ENCODE measurements at regions not wholly inside any gene's neighbourhood (a gene's known extent, or its start where the extent isn't known, plus 50 kb on each side); places are given as distances from the start of the nearest gene placed in this dataset.
"Not testable (repeated sequence)": the region's sequence is repeated elsewhere in the genome, so short reads cannot be mapped to it uniquely, and the experiment has no call there.

DNA sequence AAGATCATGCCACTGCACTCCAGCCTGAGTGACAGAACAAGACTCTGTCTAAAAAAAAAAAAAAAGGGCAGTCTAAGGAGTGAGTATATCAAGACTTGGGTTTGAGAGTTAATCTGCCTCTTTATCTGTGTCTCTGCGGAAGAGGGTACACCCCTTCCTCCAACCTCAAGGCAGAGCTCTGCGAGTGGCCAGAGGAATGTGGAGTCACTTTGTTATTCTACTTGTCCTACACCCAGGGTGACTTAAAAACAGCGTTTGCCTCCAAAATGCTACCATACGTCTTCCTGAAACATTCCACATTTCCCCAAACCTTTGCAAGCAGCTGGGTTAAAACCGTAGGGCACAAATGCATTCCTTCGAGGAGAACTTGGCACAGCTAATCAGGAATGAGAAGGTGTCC is 199.9 kb downstream of the SHOX start:
- no peaks in the 10 kb centered on the region for H3K4me1 ChIP-seq
- H3K9me3 ChIP-seq, result no peaks in the 10 kb centered on the region
- TF ChIP-seq, protein P1, sequence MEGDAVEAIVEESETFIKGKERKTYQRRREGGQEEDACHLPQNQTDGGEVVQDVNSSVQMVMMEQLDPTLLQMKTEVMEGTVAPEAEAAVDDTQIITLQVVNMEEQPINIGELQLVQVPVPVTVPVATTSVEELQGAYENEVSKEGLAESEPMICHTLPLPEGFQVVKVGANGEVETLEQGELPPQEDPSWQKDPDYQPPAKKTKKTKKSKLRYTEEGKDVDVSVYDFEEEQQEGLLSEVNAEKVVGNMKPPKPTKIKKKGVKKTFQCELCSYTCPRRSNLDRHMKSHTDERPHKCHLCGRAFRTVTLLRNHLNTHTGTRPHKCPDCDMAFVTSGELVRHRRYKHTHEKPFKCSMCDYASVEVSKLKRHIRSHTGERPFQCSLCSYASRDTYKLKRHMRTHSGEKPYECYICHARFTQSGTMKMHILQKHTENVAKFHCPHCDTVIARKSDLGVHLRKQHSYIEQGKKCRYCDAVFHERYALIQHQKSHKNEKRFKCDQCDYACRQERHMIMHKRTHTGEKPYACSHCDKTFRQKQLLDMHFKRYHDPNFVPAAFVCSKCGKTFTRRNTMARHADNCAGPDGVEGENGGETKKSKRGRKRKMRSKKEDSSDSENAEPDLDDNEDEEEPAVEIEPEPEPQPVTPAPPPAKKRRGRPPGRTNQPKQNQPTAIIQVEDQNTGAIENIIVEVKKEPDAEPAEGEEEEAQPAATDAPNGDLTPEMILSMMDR (IDR thresholded peaks at IDR 0.05; ENCODE audit: low read depth, low read length), result no peak
- DNase-seq, result no peak
- H3K4me3 ChIP-seq (ENCODE audit: low read depth, low read length), result no peak overlapping the region
- no peaks in the 10 kb centered on the region for H3K27me3 ChIP-seq
- no peaks in the 10 kb centered on the region for H3K36me3 ChIP-seq

DNA sequence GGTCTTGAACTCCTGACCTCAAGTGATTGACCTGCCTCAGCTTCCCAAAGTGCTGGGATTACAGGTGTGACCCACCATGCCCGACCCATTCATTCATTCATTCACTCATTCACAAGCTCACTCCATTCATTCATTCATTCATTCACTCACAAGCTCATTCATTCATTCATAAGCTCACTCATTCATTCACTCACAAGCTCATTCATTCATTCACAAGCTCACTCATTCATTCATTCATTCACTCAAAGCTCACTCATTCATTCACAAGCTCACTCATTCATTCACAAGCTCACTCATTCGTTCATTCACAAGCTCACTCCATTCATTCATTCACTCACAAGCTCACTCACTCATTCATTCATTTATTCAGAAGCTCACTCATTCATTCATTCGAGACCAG is 198.6 kb downstream of the SHOX start:
- H3K4me1 ChIP-seq, result no peaks in the 10 kb centered on the region
- TF ChIP-seq, protein P1 (IDR thresholded peaks at IDR 0.05; ENCODE audit: low read depth, low read length), result no peak
- DNase-seq, result no peak
- H3K9me3 ChIP-seq, result no peaks in the 10 kb centered on the region
- no peak overlapping the region for H3K4me3 ChIP-seq (ENCODE audit: low read depth, low read length)
- H3K36me3 ChIP-seq, result no peaks in the 10 kb centered on the region
- no peaks in the 10 kb centered on the region for H3K27me3 ChIP-seq

DNA sequence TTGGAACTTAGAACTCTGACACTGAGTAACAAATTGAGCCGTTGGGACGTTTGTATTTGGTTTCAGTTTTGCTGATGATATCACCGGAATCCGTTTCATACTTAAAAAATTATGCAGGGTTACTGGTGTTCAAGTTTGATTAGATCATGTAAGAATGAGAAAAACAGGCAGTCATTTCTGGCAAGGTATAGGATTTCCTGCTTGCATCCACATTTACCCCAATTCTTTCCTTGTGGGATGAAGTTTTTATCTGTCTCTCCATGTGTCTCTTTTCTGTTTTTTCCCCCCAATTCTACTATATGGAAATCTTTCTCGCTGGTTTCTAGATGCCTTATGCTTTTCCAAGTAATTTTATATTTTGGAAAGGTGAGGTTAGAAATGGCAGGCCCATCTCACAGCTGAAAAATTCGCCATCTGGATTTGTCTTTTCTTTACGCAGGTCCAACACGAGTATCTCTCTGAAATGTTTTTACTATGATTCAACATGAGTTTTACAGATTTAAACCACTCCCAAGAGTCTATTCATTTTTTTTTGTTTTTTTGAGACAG is 197.9 kb downstream of the SHOX start:
- Histone ChIP-seq H3K27me3 (no peaks in the 10 kb centered on the region), H3K9me3 (no peaks in the 10 kb centered on the region), H3K4me3 (ENCODE audit: low read depth, low read length) (no peak overlapping the region), H3K4me1 (no peaks in the 10 kb centered on the region), H3K36me3 (no peaks in the 10 kb centered on the region)
- TF ChIP-seq, protein P1 (IDR thresholded peaks at IDR 0.05; ENCODE audit: low read depth, low read length), result no peak
- no peak for DNase-seq

DNA sequence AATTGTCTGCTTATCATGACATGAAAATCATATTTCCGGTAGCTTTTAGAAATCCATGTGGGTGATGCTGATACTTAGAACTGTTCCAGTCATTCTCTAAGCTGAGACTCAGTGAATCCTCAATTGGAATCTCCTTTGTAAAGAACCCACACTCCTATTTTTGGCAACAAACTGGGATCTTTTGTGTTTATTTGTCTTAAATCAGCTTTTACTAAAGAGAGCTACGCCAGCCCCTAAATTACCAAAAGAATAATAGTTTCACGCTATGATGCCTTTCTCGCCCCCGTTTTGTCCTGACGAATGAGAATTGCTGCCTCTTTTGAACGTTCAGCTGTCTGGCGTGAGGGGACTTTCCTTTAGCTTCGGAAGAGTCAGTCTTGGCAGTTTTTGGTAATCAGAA is 195.9 kb downstream of the SHOX start:
- no peak overlapping the region for H3K4me3 ChIP-seq (ENCODE audit: low read depth, low read length)
- H3K27me3 ChIP-seq, result no peaks in the 10 kb centered on the region
- H3K36me3 ChIP-seq, result no peaks in the 10 kb centered on the region
- TF ChIP-seq, protein P1 (IDR thresholded peaks at IDR 0.05; ENCODE audit: low read depth, low read length), result no peak
- no peaks in the 10 kb centered on the region for H3K4me1 ChIP-seq
- no peak for DNase-seq
- H3K9me3 ChIP-seq, result no peaks in the 10 kb centered on the region

DNA sequence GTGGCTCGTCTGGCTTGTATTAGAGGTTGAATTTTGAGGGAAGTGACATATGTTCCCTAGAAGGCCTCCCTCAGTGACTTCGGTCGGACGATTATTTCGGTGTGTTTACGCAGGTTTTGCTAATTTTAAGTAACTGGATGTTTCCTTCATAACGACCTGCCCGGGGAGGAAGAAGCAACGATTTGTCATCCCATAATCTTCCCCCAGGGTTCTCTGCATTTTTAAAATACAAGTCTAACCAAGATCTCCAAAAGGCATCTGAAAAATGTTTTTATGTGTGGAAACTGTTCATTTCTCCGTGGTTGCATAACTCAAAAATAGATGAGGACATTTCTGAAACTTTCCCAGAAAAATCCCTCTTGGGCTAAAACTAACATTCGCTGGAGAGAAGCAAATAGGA is 195.4 kb downstream of the SHOX start:
- Histone ChIP-seq H3K27me3 (no peaks in the 10 kb centered on the region), H3K9me3 (no peaks in the 10 kb centered on the region), H3K36me3 (no peaks in the 10 kb centered on the region), H3K4me3 (ENCODE audit: low read depth, low read length) (no peak overlapping the region), H3K4me1 (no peaks in the 10 kb centered on the region)
- TF ChIP-seq, protein P1 (IDR thresholded peaks at IDR 0.05; ENCODE audit: low read depth, low read length), result no peak
- no peak for DNase-seq

DNA sequence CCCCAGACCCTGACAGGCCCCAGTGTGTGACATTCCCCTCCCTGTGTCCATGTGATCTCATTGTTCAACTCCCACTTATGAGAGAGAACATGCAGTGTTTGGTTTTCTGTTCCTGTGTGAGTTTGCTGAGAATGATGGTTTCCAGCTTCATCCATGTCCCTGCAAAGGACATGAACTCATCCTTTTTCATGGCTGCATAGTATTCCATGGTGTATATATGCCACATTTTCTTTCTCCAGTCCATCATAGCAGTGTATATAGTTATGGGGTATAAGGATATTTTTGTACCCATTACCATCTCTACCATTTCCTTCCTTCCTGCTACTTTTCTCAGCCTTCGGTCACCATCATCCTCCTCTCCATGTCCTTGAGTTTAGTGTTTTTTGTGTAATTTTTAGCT is 192.5 kb downstream of the SHOX start:
- H3K36me3 ChIP-seq; H3K9me3 ChIP-seq; DNase-seq; H3K4me1 ChIP-seq; H3K27me3 ChIP-seq; H3K4me3 ChIP-seq (ENCODE audit: low read depth, low read length): not testable (repeated sequence)

Data from BE2C (cell line).